ENCODE measurements at regions not wholly inside any gene's neighbourhood (a gene's known extent, or its start where the extent isn't known, plus 50 kb on each side); places are given as distances from the start of the nearest gene placed in this dataset.

DNA sequence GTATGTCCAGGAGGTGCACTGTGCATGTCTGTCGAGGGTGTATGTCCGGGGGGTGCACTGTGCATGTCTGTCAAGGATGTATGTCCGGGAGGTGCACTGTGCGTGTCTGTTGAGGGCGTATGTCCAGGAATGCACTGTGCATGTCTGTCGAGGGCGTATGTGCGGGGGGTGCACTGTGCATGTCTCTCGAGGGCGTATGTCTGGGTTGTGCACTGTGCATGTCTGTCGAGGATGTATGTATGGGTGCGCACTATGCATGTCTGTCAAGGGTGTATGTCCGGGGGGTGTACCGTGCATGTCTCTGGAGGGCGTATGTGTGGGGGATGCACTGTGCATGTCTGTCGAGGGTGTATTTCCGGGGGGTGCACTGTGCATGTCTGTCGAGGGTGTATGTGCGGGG is 249.3 kb upstream of the MYT1L start:
- Histone ChIP-seq H3K4me3 (no peak overlapping the region), H3K27me3 (no peaks in the 10 kb centered on the region), H3K36me3 (replicated peaks in 1 of 2) (no peaks in the 10 kb centered on the region), H3K27ac (no peak overlapping the region), H3K4me1 (replicated peaks in 1 of 2) (no peaks in the 10 kb centered on the region), H3K9me3 (replicated peaks in 1 of 3) (no peaks in the 10 kb centered on the region)
- 76 to 87% (median 86%) methylated on average over 16 to 19 of the region's 19 CpGs for WGBS, 4 donors
- peak in 1 of 7 donors; percentile 10 for DNase-seq
- no peak for TF ChIP-seq POLR2A (IDR thresholded peaks at IDR 0.05)
- TF ChIP-seq, protein P1, sequence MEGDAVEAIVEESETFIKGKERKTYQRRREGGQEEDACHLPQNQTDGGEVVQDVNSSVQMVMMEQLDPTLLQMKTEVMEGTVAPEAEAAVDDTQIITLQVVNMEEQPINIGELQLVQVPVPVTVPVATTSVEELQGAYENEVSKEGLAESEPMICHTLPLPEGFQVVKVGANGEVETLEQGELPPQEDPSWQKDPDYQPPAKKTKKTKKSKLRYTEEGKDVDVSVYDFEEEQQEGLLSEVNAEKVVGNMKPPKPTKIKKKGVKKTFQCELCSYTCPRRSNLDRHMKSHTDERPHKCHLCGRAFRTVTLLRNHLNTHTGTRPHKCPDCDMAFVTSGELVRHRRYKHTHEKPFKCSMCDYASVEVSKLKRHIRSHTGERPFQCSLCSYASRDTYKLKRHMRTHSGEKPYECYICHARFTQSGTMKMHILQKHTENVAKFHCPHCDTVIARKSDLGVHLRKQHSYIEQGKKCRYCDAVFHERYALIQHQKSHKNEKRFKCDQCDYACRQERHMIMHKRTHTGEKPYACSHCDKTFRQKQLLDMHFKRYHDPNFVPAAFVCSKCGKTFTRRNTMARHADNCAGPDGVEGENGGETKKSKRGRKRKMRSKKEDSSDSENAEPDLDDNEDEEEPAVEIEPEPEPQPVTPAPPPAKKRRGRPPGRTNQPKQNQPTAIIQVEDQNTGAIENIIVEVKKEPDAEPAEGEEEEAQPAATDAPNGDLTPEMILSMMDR (IDR thresholded peaks at IDR 0.05): no peak
- intact Hi-C loops (cut with DNase I): no loop called here

DNA sequence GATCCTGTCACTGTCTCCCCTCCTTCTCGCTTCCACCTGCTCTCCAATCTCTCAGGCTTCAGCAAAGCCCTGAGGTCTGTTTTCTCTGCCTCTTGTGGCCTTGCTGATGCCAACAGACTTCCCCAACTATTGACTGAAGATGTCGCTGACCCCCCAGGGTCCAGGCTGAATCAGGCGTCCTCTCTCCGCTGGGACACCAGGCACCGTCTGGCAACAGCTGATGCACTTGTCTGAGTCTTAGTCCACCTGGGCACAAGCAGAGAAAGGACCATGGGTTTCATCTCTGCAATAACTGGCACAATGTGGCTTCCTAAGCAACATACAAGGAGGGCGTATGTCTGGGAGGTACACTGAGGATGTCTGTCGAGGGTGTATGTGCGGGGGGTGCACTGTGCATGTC is 248.7 kb upstream of the MYT1L start:
- no peaks in the 10 kb centered on the region for H3K27me3 ChIP-seq
- intact Hi-C loops (cut with DNase I): no loop called here
- WGBS, 4 donors: 68 to 88% (median 80%) methylated on average over 8 of the region's 8 CpGs
- H3K27ac ChIP-seq: no peak overlapping the region
- DNase-seq: peak in 1 of 7 donors; percentile 14
- no peaks in the 10 kb centered on the region for H3K36me3 ChIP-seq (replicated peaks in 1 of 2)
- H3K9me3 ChIP-seq (replicated peaks in 1 of 3): no peaks in the 10 kb centered on the region
- H3K4me3 ChIP-seq: no peak overlapping the region
- no peaks in the 10 kb centered on the region for H3K4me1 ChIP-seq (replicated peaks in 1 of 2)
- TF ChIP-seq, protein P1 (IDR thresholded peaks at IDR 0.05): no peak
- no peak for TF ChIP-seq POLR2A (IDR thresholded peaks at IDR 0.05)

DNA sequence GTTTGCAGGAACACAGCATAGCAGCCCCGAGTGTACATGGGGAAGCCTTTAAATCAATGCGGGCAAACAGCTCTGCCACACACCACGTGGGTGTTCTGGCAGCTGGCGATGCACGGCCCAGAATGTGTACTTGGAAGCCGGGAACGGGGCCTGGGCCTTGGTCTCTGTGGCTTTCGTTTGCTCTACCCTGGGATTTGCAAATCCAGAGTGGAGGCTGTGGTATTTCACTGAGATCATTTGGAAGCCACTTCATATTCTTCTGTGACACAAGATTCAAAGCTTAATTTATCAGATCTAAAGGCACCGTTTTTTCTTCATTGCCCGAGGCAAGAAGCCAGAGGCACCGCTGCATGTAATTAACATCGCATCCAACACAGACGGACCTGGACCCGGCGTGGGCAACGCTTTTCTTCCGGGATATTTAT is 246.3 kb upstream of the MYT1L start:
- Histone ChIP-seq H3K27ac (no peak overlapping the region), H3K4me3 (no peak overlapping the region), H3K9me3 (replicated peaks in 1 of 3) (no peaks in the 10 kb centered on the region), H3K27me3 (no peaks in the 10 kb centered on the region), H3K4me1 (replicated peaks in 1 of 2) (no peaks in the 10 kb centered on the region), H3K36me3 (replicated peaks in 1 of 2) (no peaks in the 10 kb centered on the region)
- intact Hi-C loops (cut with DNase I): no loop called here
- WGBS, 4 donors: 66 to 74% (median 73%) methylated on average over 13 to 17 of the region's 17 CpGs
- peak in 1 of 7 donors; percentile 62 for DNase-seq
- no peak for TF ChIP-seq POLR2A (IDR thresholded peaks at IDR 0.05)
- TF ChIP-seq, protein P1 (IDR thresholded peaks at IDR 0.05): no peak

DNA sequence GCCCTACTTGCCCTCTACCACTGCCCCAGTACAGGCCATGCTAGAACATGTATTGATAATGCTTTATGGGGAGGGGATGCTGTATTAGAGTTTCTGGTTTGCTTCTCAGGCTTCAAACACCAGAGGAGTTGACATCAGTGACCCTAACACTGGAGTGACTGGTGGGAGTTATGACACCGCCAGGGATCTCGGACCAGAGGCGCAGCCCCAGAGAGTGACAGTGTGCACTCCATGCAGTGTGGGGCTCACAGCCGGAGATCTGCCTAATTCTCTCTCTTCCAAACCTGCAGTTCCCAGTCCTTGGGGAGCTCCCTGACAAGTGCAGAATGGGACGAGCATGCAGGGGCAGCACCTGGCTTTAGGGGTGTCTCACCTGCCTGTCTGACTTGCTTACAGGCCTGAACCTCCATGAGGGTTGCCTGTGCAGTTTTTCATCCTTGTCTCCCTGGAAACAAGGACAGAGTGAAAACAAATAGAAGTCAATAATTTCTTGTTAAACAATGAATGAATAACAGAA is 244.9 kb upstream of the MYT1L start:
- H3K4me1 ChIP-seq (replicated peaks in 1 of 2): no peaks in the 10 kb centered on the region
- intact Hi-C loops (cut with DNase I): no loop called here
- H3K4me3 ChIP-seq: no peak overlapping the region
- H3K36me3 ChIP-seq (replicated peaks in 1 of 2): no peaks in the 10 kb centered on the region
- H3K27ac ChIP-seq: no peak overlapping the region
- no peaks in the 10 kb centered on the region for H3K27me3 ChIP-seq
- TF ChIP-seq, protein P1 (IDR thresholded peaks at IDR 0.05): no peak
- TF ChIP-seq POLR2A (IDR thresholded peaks at IDR 0.05): no peak
- peak in 1 of 7 donors; percentile 14 for DNase-seq
- 81 to 98% (median 90%) methylated on average over 3 to 5 of the region's 5 CpGs for WGBS, 4 donors
- no peaks in the 10 kb centered on the region for H3K9me3 ChIP-seq (replicated peaks in 1 of 3)
